ENCODE measurements at regions not wholly inside any gene's neighbourhood (a gene's known extent, or its start where the extent isn't known, plus 50 kb on each side); places are given as distances from the start of the nearest gene placed in this dataset.

DNA sequence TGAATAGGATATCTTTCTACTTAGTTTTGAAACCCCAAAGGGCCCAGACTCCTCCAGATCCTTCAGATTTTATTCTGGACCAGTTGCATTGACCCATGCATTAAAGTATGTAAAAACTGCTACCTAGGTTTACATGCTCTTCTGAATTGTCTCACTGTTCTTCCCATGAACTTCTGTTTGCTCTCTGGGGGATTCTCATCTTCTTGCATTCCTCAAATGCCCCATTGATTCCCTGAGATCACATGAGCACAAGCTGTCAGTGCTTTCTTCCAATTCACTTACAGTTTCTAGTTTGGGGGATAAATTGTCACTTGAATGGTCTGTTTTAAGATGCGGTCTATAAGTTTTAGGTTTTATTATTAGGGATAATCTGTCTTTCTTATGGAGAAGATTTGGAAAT, 188.9 kb upstream of the KIF2B start:
- Histone ChIP-seq H3K36me3 (replicated peaks in 1 of 2; ENCODE audit: control insufficient read depth in 1 of 2, insufficient read depth in 2 of 2, low read length in 2 of 2) (no peaks in the 10 kb centered on the region), H4K20me1 (ENCODE audit: insufficient read depth, low read length) (no peaks in the 10 kb centered on the region), H3K4me2 (replicated peaks; ENCODE audit: extremely low read depth, low read length, poor library complexity, severe bottlenecking) (no peak overlapping the region), H3K9me3 (replicated peaks in 1 of 2; ENCODE audit: control insufficient read depth in 1 of 2, insufficient read depth in 1 of 2, low read length in 2 of 2) (no peaks in the 10 kb centered on the region), H3K4me1 (ENCODE audit: control insufficient read depth in 1 of 2, insufficient read depth in 2 of 2, low read length in 2 of 2) (no peaks in the 10 kb centered on the region), H3K27me3 (ENCODE audit: control insufficient read depth in 2 of 2, insufficient read depth in 2 of 2, low read length in 2 of 2) (no peaks in the 10 kb centered on the region), H2AFZ (ENCODE audit: insufficient read depth, low read depth, low read length, poor library complexity, severe bottlenecking) (no peak overlapping the region), H3K4me3 (replicated peaks in 1 of 3; ENCODE audit: low read depth in 2 of 3, low read length in 3 of 3) (no peak overlapping the region), H3K27ac (ENCODE audit: low read depth in 1 of 2, low read length in 2 of 2) (no peak overlapping the region), H3K79me2 (ENCODE audit: insufficient read depth, low read length) (no peaks in the 10 kb centered on the region), H3K9ac (ENCODE audit: insufficient read depth, low read length, poor library complexity, severe bottlenecking) (no peak overlapping the region)
- TF ChIP-seq, protein P1, sequence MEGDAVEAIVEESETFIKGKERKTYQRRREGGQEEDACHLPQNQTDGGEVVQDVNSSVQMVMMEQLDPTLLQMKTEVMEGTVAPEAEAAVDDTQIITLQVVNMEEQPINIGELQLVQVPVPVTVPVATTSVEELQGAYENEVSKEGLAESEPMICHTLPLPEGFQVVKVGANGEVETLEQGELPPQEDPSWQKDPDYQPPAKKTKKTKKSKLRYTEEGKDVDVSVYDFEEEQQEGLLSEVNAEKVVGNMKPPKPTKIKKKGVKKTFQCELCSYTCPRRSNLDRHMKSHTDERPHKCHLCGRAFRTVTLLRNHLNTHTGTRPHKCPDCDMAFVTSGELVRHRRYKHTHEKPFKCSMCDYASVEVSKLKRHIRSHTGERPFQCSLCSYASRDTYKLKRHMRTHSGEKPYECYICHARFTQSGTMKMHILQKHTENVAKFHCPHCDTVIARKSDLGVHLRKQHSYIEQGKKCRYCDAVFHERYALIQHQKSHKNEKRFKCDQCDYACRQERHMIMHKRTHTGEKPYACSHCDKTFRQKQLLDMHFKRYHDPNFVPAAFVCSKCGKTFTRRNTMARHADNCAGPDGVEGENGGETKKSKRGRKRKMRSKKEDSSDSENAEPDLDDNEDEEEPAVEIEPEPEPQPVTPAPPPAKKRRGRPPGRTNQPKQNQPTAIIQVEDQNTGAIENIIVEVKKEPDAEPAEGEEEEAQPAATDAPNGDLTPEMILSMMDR (IDR thresholded peaks at IDR 0.05), result no peak
- Mint-ChIP-seq H3K4me1 (no peaks in the 10 kb centered on the region), H3K36me3 (no peaks in the 10 kb centered on the region), H3K27me3 (ENCODE audit: low read depth in 3 of 3) (no peaks in the 10 kb centered on the region), H3K27ac (no peak overlapping the region), H3K4me3 (no peak overlapping the region), H3K9me3 (peaks cover 0 to 6% (median 0%) of the 10 kb centered on the region in 7 donors)
- intact Hi-C loops (cut with micrococcal nuclease), result loop anchor here in 1 of 2 donors (10.0 kb wide), 1 partner anchor 49 kb away; no protein-coding TSS in a partner anchor
- WGBS (ENCODE audit: insufficient coverage), result no CpG with 5 or more reads among the region's 1 CpG
- no peak for DNase-seq

DNA sequence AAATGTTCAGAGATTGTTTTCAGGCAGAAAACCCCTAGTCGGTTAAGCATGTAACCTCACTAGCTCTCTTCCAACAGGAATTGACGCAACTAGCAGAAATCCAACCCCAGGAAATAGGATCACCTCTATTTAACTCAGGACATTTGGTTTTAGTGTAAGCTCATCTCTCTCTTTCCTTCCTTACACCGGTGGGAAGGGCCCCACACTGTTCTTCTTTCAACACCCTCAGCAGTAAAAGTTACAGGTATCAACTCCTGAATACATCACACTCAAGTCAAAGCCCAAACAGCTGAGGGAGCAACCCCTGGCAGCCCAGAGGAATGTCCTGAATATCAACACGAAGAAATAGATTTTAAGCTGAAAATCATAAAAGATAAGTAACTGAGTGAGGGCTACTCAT, 191.2 kb upstream of the KIF2B start:
- Histone ChIP-seq H2AFZ (ENCODE audit: insufficient read depth, low read depth, low read length, poor library complexity, severe bottlenecking) (no peak overlapping the region), H3K4me1 (ENCODE audit: control insufficient read depth in 1 of 2, insufficient read depth in 2 of 2, low read length in 2 of 2) (no peaks in the 10 kb centered on the region), H4K20me1 (ENCODE audit: insufficient read depth, low read length) (no peaks in the 10 kb centered on the region), H3K4me2 (replicated peaks; ENCODE audit: extremely low read depth, low read length, poor library complexity, severe bottlenecking) (no peak overlapping the region), H3K4me3 (replicated peaks in 1 of 3; ENCODE audit: low read depth in 2 of 3, low read length in 3 of 3) (no peak overlapping the region), H3K36me3 (replicated peaks in 1 of 2; ENCODE audit: control insufficient read depth in 1 of 2, insufficient read depth in 2 of 2, low read length in 2 of 2) (no peaks in the 10 kb centered on the region), H3K27me3 (ENCODE audit: control insufficient read depth in 2 of 2, insufficient read depth in 2 of 2, low read length in 2 of 2) (no peaks in the 10 kb centered on the region), H3K27ac (ENCODE audit: low read depth in 1 of 2, low read length in 2 of 2) (no peak overlapping the region), H3K79me2 (ENCODE audit: insufficient read depth, low read length) (no peaks in the 10 kb centered on the region), H3K9ac (ENCODE audit: insufficient read depth, low read length, poor library complexity, severe bottlenecking) (no peak overlapping the region), H3K9me3 (replicated peaks in 1 of 2; ENCODE audit: control insufficient read depth in 1 of 2, insufficient read depth in 1 of 2, low read length in 2 of 2) (no peaks in the 10 kb centered on the region)
- TF ChIP-seq, protein P1 (IDR thresholded peaks at IDR 0.05), result no peak
- intact Hi-C loops (cut with micrococcal nuclease), result loop anchor here in 1 of 2 donors (10.0 kb wide), 1 partner anchor 47 kb away; no protein-coding TSS in a partner anchor
- no peak overlapping the region for H3K27ac Mint-ChIP-seq
- H3K27me3 Mint-ChIP-seq (ENCODE audit: low read depth in 3 of 3), result no peaks in the 10 kb centered on the region
- peaks cover 0 to 6% (median 0%) of the 10 kb centered on the region in 7 donors for H3K9me3 Mint-ChIP-seq
- H3K36me3 Mint-ChIP-seq, result no peaks in the 10 kb centered on the region
- no peak for DNase-seq
- H3K4me3 Mint-ChIP-seq, result no peak overlapping the region
- no peaks in the 10 kb centered on the region for H3K4me1 Mint-ChIP-seq
- 52% methylated on average over 3 of the region's 4 CpGs for WGBS (ENCODE audit: insufficient coverage)
